Testis (tissue), 2 donors: ENCODE measurements at regions not wholly inside any gene's neighbourhood (a gene's known extent, or its start where the extent isn't known, plus 50 kb on each side); places are given as distances from the start of the nearest gene placed in this dataset.

ENCODE experiments used
- CTCF ChIP-seq, 3 experiments: fragments of 450-650 bp in 2 of 3; fragments of 200-600 bp in 1 of 3; sonication (generic) in 1 of 3; IDR thresholded peaks; one replicate each; pipeline ENCODE4 v1.5.1; 2016 to 2019; ENCODE audit warnings: antibody characterized with exemption in 3 of 3, mild to moderate bottlenecking in 2 of 3, moderate library complexity in 1 of 3
- POLR2A ChIP-seq: fragments of 450-650 bp; IDR thresholded peaks from one replicate; pipeline ENCODE4 v1.6.1; 2017; ENCODE audit warnings: antibody characterized with exemption, mild to moderate bottlenecking, moderate library complexity

GRCh38 chr10:89923661-89924060 is 222.3 kb downstream of the KIF20B start:
- TF ChIP-seq POLR2A: no peak
- TF ChIP-seq CTCF (IDR thresholded peaks at IDR 0.05): no peak
